ENCODE measurements at regions not wholly inside any gene's neighbourhood (a gene's known extent, or its start where the extent isn't known, plus 50 kb on each side); places are given as distances from the start of the nearest gene placed in this dataset.

GRCh38 chr16:85446951-85447692, 166.0 kb upstream of the GSE1 start:
- H3K27me3 ChIP-seq (ENCODE audit: control insufficient read depth in 3 of 3, insufficient read depth in 3 of 3, low read length in 2 of 3): no peaks in the 10 kb centered on the region
- no peak for ATAC-seq (ENCODE audit: insufficient read depth, low FRiP score)
- no peak overlapping the region for H3K4me3 ChIP-seq
- H3K36me3 ChIP-seq (ENCODE audit: control insufficient read depth in 4 of 4, insufficient read depth in 4 of 4, low read length in 4 of 4): no peaks in the 10 kb centered on the region
- H3K9ac ChIP-seq (ENCODE audit: insufficient read depth in 1 of 2, low read length in 2 of 2): no peak overlapping the region
- peaks cover 0 to 47% (median 12%) of the 10 kb centered on the region in 5 donors for H3K4me1 ChIP-seq (ENCODE audit: control insufficient read depth in 5 of 5, insufficient read depth in 5 of 5, low read length in 5 of 5)
- WGBS, 2 donors: 65 to 77% methylated on average over 19 of the region's 19 CpGs
- H3K27ac ChIP-seq (ENCODE audit: low read depth in 1 of 2, low read length in 1 of 2): no peak overlapping the region
- DNase-seq: no peak
- TF ChIP-seq, protein P1, sequence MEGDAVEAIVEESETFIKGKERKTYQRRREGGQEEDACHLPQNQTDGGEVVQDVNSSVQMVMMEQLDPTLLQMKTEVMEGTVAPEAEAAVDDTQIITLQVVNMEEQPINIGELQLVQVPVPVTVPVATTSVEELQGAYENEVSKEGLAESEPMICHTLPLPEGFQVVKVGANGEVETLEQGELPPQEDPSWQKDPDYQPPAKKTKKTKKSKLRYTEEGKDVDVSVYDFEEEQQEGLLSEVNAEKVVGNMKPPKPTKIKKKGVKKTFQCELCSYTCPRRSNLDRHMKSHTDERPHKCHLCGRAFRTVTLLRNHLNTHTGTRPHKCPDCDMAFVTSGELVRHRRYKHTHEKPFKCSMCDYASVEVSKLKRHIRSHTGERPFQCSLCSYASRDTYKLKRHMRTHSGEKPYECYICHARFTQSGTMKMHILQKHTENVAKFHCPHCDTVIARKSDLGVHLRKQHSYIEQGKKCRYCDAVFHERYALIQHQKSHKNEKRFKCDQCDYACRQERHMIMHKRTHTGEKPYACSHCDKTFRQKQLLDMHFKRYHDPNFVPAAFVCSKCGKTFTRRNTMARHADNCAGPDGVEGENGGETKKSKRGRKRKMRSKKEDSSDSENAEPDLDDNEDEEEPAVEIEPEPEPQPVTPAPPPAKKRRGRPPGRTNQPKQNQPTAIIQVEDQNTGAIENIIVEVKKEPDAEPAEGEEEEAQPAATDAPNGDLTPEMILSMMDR (IDR thresholded peaks at IDR 0.05; ENCODE audit: control extremely low read depth, extremely low read depth): no peak
- H3K9me3 ChIP-seq (ENCODE audit: control insufficient read depth in 4 of 4, insufficient read depth in 3 of 4, low read length in 3 of 4): no peaks in the 10 kb centered on the region

DNA sequence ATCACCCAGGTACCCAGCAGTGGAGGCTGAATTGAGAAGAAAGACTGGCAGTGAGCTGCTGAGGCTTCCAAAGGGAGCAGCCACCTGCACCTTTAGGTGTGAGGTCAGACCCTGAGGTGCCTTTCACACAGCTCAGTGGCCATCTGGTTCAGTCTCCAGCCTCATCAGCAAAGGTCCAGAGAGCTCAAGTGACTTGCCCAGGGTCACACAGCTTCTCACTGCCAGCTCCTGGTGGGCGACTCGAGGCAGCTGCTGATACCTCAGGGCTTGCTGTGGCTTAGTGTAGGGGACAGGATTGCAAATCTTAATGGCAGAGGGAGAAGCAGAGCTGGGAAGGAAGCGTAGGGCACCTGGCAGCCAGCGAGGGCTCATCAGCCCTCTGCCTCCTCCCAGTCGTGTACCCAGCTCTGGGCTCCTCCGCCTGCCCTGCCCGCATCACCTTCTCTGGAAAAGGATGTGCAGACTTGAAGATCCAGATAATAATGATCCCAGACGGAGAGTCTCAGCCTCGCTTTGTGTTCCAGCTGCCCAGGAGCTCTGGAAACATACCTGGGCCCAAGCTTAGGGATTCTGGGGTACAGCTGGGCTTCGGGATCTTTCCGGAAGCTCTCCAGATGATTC, 165.3 kb upstream of the GSE1 start:
- no peak for ATAC-seq (ENCODE audit: insufficient read depth, low FRiP score)
- Histone ChIP-seq H3K27me3 (ENCODE audit: control insufficient read depth in 3 of 3, insufficient read depth in 3 of 3, low read length in 2 of 3) (no peaks in the 10 kb centered on the region), H3K36me3 (ENCODE audit: control insufficient read depth in 4 of 4, insufficient read depth in 4 of 4, low read length in 4 of 4) (no peaks in the 10 kb centered on the region), H3K9me3 (ENCODE audit: control insufficient read depth in 4 of 4, insufficient read depth in 3 of 4, low read length in 3 of 4) (no peaks in the 10 kb centered on the region), H3K9ac (ENCODE audit: insufficient read depth in 1 of 2, low read length in 2 of 2) (no peak overlapping the region), H3K4me3 (no peak overlapping the region), H3K4me1 (ENCODE audit: control insufficient read depth in 5 of 5, insufficient read depth in 5 of 5, low read length in 5 of 5) (peaks cover 0 to 51% (median 12%) of the 10 kb centered on the region in 5 donors), H3K27ac (ENCODE audit: low read depth in 1 of 2, low read length in 1 of 2) (no peak overlapping the region)
- TF ChIP-seq, protein P1 (IDR thresholded peaks at IDR 0.05; ENCODE audit: control extremely low read depth, extremely low read depth): no peak
- 75 to 79% methylated on average over 11 of the region's 11 CpGs for WGBS, 2 donors
- no peak for DNase-seq

- H3K9ac ChIP-seq (ENCODE audit: insufficient read depth in 1 of 2, low read length in 2 of 2): peak overlapping the region in 1 of 2 donors; percentile 14
Measured at GRCh38 chr16:85448557-85449190, 164.4 kb upstream of the GSE1 start.

More at GRCh38 chr16:85448557-85449190, 164.4 kb upstream of the GSE1 start:
- 10 to 29% methylated on average over 29 to 30 of the region's 30 CpGs for WGBS, 2 donors
- Histone ChIP-seq H3K4me1 (ENCODE audit: control insufficient read depth in 5 of 5, insufficient read depth in 5 of 5, low read length in 5 of 5) (peaks cover 0 to 59% (median 12%) of the 10 kb centered on the region in 5 donors), H3K4me3 (no peak overlapping the region), H3K27ac (ENCODE audit: low read depth in 1 of 2, low read length in 1 of 2) (no peak overlapping the region), H3K36me3 (ENCODE audit: control insufficient read depth in 4 of 4, insufficient read depth in 4 of 4, low read length in 4 of 4) (no peaks in the 10 kb centered on the region), H3K9me3 (ENCODE audit: control insufficient read depth in 4 of 4, insufficient read depth in 3 of 4, low read length in 3 of 4) (no peaks in the 10 kb centered on the region), H3K27me3 (ENCODE audit: control insufficient read depth in 3 of 3, insufficient read depth in 3 of 3, low read length in 2 of 3) (no peaks in the 10 kb centered on the region)
- no peak for ATAC-seq (ENCODE audit: insufficient read depth, low FRiP score)
- DNase-seq: peak; percentile 63 to 81 (median 77)
- TF ChIP-seq, protein P1 (IDR thresholded peaks at IDR 0.05; ENCODE audit: control extremely low read depth, extremely low read depth): no peak
